ENCODE measurements at regions not wholly inside any gene's neighbourhood (a gene's known extent, or its start where the extent isn't known, plus 50 kb on each side); places are given as distances from the start of the nearest gene placed in this dataset.

DNA sequence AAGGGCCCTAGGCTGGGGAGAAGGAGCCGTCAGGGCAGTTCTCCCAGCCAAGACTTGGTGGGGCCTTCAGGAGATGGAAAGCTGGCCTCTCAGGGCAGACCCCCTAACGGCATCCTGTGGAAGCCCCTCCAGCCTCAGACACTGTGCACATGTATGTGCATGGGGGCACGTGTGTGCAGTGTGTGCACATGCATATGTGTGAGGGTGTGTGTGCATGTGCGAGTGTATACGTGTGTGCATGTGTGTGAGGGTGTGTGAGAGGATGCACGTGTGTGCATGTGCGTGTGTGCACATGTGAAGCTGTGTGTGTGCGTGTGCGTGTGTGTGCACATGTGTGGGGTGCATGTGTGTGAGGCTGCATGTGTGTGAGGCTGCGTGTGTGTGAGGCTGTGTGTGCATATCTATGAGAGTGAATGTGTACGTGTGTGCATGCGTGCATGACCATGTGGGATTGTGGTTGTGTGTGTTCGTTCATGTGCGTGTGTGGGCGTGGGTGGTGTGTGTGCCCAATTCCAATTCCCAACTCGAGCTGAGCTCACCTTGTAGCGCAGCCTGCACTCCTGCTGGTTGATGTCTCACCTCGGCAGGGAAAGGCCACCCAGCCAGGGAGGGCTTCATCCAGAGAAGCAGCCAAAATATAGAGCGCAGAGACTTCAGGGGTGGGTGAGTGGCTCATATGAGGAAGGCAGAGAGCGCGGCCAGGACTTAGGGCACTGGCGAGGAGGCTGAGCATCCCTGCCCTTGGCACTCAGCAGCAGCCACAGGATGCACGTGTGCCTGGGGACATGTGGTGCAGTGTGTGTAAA, 142.7 kb upstream of the PPP1R26 start:
- DNase-seq (no peak), ATAC-seq (ENCODE audit: low read depth) (no peak)
- H3K4me3 Mint-ChIP-seq = no peak overlapping the region
- no peaks in the 10 kb centered on the region for H3K4me1 Mint-ChIP-seq
- no peak overlapping the region for H3K27ac ChIP-seq (ENCODE audit: low read length in 2 of 2)
- H3K9ac ChIP-seq (ENCODE audit: low read length) = no peak overlapping the region
- ChIA-PET POLR2A (no interaction called here), CTCF (no interaction called here)
- no peaks in the 10 kb centered on the region for H3K27me3 ChIP-seq (replicated peaks in 1 of 4; ENCODE audit: control extremely low read depth in 1 of 4, control insufficient read depth in 3 of 4, insufficient read depth in 4 of 4, low read length in 3 of 4)
- H3K9me3 ChIP-seq (ENCODE audit: control extremely low read depth in 1 of 3, control insufficient read depth in 2 of 3, insufficient read depth in 1 of 3, low read length in 2 of 3) = no peaks in the 10 kb centered on the region
- no peak overlapping the region for H2AFZ ChIP-seq (ENCODE audit: insufficient read depth, low read depth, low read length, poor library complexity, severe bottlenecking)
- TF ChIP-seq EZH2 (IDR thresholded peaks at IDR 0.05; ENCODE audit: borderline replicate concordance, insufficient read depth, low read depth, low read length, poor library complexity, severe bottlenecking) = no peak
- TF ChIP-seq, protein P1, sequence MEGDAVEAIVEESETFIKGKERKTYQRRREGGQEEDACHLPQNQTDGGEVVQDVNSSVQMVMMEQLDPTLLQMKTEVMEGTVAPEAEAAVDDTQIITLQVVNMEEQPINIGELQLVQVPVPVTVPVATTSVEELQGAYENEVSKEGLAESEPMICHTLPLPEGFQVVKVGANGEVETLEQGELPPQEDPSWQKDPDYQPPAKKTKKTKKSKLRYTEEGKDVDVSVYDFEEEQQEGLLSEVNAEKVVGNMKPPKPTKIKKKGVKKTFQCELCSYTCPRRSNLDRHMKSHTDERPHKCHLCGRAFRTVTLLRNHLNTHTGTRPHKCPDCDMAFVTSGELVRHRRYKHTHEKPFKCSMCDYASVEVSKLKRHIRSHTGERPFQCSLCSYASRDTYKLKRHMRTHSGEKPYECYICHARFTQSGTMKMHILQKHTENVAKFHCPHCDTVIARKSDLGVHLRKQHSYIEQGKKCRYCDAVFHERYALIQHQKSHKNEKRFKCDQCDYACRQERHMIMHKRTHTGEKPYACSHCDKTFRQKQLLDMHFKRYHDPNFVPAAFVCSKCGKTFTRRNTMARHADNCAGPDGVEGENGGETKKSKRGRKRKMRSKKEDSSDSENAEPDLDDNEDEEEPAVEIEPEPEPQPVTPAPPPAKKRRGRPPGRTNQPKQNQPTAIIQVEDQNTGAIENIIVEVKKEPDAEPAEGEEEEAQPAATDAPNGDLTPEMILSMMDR (IDR thresholded peaks at IDR 0.05) = no peak
- 92% methylated on average over 23 of the region's 23 CpGs for WGBS (ENCODE audit: insufficient coverage)
- H3K4me3 ChIP-seq (ENCODE audit: control extremely low read depth in 1 of 5, extremely low read depth in 1 of 5, insufficient read depth in 1 of 5, low read depth in 2 of 5, low read length in 4 of 5) = no peak overlapping the region
- H3K79me2 ChIP-seq (ENCODE audit: control insufficient read depth, insufficient read depth, low read length) = no peaks in the 10 kb centered on the region
- no peak overlapping the region for H3K4me2 ChIP-seq (replicated peaks; ENCODE audit: low read depth, low read length, poor library complexity, severe bottlenecking)
- H4K20me1 ChIP-seq (ENCODE audit: control insufficient read depth, insufficient read depth, low read length, poor library complexity, severe bottlenecking) = no peaks in the 10 kb centered on the region
- intact Hi-C loops (cut with micrococcal nuclease) = no loop called here
- no peaks in the 10 kb centered on the region for H3K9me3 Mint-ChIP-seq (ENCODE audit: insufficient read depth)
- H3K27ac Mint-ChIP-seq = no peak overlapping the region
- no peaks in the 10 kb centered on the region for H3K4me1 ChIP-seq (ENCODE audit: control insufficient read depth in 2 of 2, insufficient read depth in 2 of 2, low read length in 2 of 2)
- H3K36me3 ChIP-seq (replicated peaks in 1 of 2; ENCODE audit: control extremely low read depth in 1 of 2, control insufficient read depth in 1 of 2, extremely low read depth in 1 of 2, insufficient read depth in 2 of 2, low read length in 1 of 2) = no peaks in the 10 kb centered on the region
- no peaks in the 10 kb centered on the region for H3K27me3 Mint-ChIP-seq

DNA sequence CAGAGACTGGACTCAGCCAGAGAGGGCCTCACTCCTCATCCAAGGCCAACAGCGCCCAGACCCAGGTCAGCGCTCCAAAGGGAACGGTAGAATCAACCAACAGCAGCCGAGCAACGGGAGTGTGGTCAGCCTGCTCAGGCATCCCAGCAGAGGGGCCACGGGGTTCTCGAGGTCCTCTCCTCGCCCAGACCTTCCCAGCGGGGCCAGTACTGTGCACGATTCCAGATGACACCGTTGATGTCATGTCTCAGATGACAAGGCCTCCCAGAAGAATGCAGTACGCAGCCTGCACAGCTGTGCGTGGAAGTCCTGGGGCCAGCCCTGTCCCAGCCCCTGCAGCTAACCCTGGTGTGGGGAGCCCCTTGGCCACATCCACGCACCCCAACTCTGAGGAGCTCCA, 141.0 kb upstream of the PPP1R26 start:
- Histone ChIP-seq H3K4me1 (ENCODE audit: control insufficient read depth in 2 of 2, insufficient read depth in 2 of 2, low read length in 2 of 2) (no peaks in the 10 kb centered on the region), H3K9ac (ENCODE audit: low read length) (no peak overlapping the region), H3K9me3 (ENCODE audit: control extremely low read depth in 1 of 3, control insufficient read depth in 2 of 3, insufficient read depth in 1 of 3, low read length in 2 of 3) (no peaks in the 10 kb centered on the region), H3K4me3 (ENCODE audit: control extremely low read depth in 1 of 5, extremely low read depth in 1 of 5, insufficient read depth in 1 of 5, low read depth in 2 of 5, low read length in 4 of 5) (no peak overlapping the region), H3K27me3 (replicated peaks in 1 of 4; ENCODE audit: control extremely low read depth in 1 of 4, control insufficient read depth in 3 of 4, insufficient read depth in 4 of 4, low read length in 3 of 4) (no peaks in the 10 kb centered on the region), H4K20me1 (ENCODE audit: control insufficient read depth, insufficient read depth, low read length, poor library complexity, severe bottlenecking) (no peaks in the 10 kb centered on the region), H3K79me2 (ENCODE audit: control insufficient read depth, insufficient read depth, low read length) (no peaks in the 10 kb centered on the region), H2AFZ (ENCODE audit: insufficient read depth, low read depth, low read length, poor library complexity, severe bottlenecking) (no peak overlapping the region), H3K36me3 (replicated peaks in 1 of 2; ENCODE audit: control extremely low read depth in 1 of 2, control insufficient read depth in 1 of 2, extremely low read depth in 1 of 2, insufficient read depth in 2 of 2, low read length in 1 of 2) (no peaks in the 10 kb centered on the region), H3K4me2 (replicated peaks; ENCODE audit: low read depth, low read length, poor library complexity, severe bottlenecking) (no peak overlapping the region), H3K27ac (ENCODE audit: low read length in 2 of 2) (no peak overlapping the region)
- ATAC-seq (ENCODE audit: low read depth) (no peak), DNase-seq (no peak)
- Mint-ChIP-seq H3K4me1 (no peaks in the 10 kb centered on the region), H3K27me3 (no peaks in the 10 kb centered on the region), H3K27ac (no peak overlapping the region), H3K4me3 (no peak overlapping the region), H3K9me3 (ENCODE audit: insufficient read depth) (no peaks in the 10 kb centered on the region)
- intact Hi-C loops (cut with micrococcal nuclease) = no loop called here
- TF ChIP-seq, protein P1 (IDR thresholded peaks at IDR 0.05) = no peak
- no peak for TF ChIP-seq EZH2 (IDR thresholded peaks at IDR 0.05; ENCODE audit: borderline replicate concordance, insufficient read depth, low read depth, low read length, poor library complexity, severe bottlenecking)
- CTCF ChIA-PET = no interaction called here
- POLR2A ChIA-PET = no interaction called here
- WGBS (ENCODE audit: insufficient coverage) = 89% methylated on average over 14 of the region's 14 CpGs
